ENCODE measurements at regions not wholly inside any gene's neighbourhood (a gene's known extent, or its start where the extent isn't known, plus 50 kb on each side); places are given as distances from the start of the nearest gene placed in this dataset.

- TF ChIP-seq POLR2AphosphoS5 (IDR thresholded peaks at IDR 0.05; ENCODE audit: borderline replicate concordance, low read depth, low read length): no peak
- no peak for TF ChIP-seq EZH2 (IDR thresholded peaks at IDR 0.05)
- no peak for TF ChIP-seq FOXP2 (optimal IDR thresholded peaks at IDR 0.05; ENCODE audit: control extremely low read depth, extremely low read length, insufficient read depth)
Measured at GRCh38 chr13:84279166-84279565, 396.9 kb upstream of the SLITRK1 start.
